BLaER1 treated with 17β-estradiol and CSF1 and Interleukin-3, amounts not matched to agents 10 nM and 100 nM (cell line): ENCODE measurements at regions not wholly inside any gene's neighbourhood (a gene's known extent, or its start where the extent isn't known, plus 50 kb on each side); places are given as distances from the start of the nearest gene placed in this dataset.
A peak's percentile ranks its signal among the peaks of the same experiment; 100 is the strongest.

Experiments
- H3K27ac ChIP-seq, 11 experiments: shearing (Covaris generic); formaldehyde crosslinking; 2 replicates each; pipeline ENCODE4 v1.8.1; 2022
- H3K27me3 ChIP-seq, 11 experiments: shearing (Covaris generic); formaldehyde crosslinking; 2 replicates each; pipeline ENCODE4 v1.8.1; 2022
- H3K36me3 ChIP-seq, 11 experiments: shearing (Covaris generic); formaldehyde crosslinking; 2 replicates each; pipeline ENCODE4 v1.8.1; 2022
- H3K4me1 ChIP-seq, 10 experiments: shearing (Covaris generic); formaldehyde crosslinking; 2 replicates each; pipeline ENCODE4 v1.8.1; 2022
- H3K4me2 ChIP-seq, 11 experiments: shearing (Covaris generic); formaldehyde crosslinking; 2 replicates each; pipeline ENCODE4 v1.8.1; 2022
- H3K4me3 ChIP-seq, 10 experiments: shearing (Covaris generic); formaldehyde crosslinking; 2 replicates each; pipeline ENCODE4 v1.8.1; 2022
- H3K9ac ChIP-seq, 11 experiments: shearing (Covaris generic); formaldehyde crosslinking; 2 replicates each; pipeline ENCODE4 v1.8.1; 2022
- H3K9me3 ChIP-seq, 11 experiments: shearing (Covaris generic); formaldehyde crosslinking; replicated peaks in 1 of 11; 2 replicates each; pipeline ENCODE4 v1.8.1; 2022
- H4K20me1 ChIP-seq, 11 experiments: shearing (Covaris generic); formaldehyde crosslinking; 2 replicates each; pipeline ENCODE4 v1.8.1; 2022
- Cebpa-rat ChIP-seq, 11 experiments: shearing (Covaris generic); IDR thresholded peaks; 2 replicates each; pipeline ENCODE4 v1.8.1; 2022

DNA sequence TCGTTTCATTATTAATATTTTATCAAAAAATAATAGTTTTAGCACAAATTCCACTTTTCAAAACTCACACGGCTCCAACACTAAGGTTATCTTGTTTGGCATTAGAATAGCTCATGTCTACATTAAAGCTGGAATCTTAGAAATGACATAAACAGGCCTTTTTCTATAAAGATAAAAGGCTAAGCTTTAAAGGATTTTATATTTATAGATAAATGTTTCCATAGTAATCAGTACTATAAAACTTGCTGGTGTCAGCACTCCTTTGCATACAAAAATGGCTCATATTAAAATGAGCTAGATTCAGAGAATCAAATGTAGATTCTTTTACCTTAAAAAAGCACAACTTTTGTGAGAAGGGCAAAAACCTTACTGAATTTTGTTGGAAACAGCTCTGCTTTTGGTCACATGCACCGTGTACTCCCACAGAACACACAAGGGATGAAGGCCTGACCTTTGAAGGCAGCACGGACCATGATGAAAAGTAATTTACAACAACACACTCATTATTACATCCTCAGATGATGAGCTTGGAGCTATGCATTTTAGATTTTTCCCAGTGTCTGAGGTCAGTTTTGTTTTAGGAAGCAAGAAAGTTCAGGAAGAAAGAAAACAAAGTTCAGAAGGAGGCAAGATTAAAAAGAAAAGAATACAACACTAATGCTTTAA is 202.8 kb downstream of the BCAT1 start:
- Histone ChIP-seq H3K27ac (no peak overlapping the region), H3K27me3 (no peaks in the 10 kb centered on the region), H3K4me1 (peaks cover 11 to 46% (median 19%) of the 10 kb centered on the region in 10 experiments), H3K4me2 (peak overlapping the region in 1 of 11 experiments; percentile 51; a peak in 1 of 22 replicates), H3K4me3 (no peak overlapping the region), H4K20me1 (no peaks in the 10 kb centered on the region), H3K9ac (no peak overlapping the region), H3K36me3 (no peaks in the 10 kb centered on the region), H3K9me3 (peaks cover 0 to 5% (median 1%) of the 10 kb centered on the region in 11 experiments; a peak in 8 of 22 replicates)
- no peak for TF ChIP-seq Cebpa-rat (IDR thresholded peaks at IDR 0.05)

DNA sequence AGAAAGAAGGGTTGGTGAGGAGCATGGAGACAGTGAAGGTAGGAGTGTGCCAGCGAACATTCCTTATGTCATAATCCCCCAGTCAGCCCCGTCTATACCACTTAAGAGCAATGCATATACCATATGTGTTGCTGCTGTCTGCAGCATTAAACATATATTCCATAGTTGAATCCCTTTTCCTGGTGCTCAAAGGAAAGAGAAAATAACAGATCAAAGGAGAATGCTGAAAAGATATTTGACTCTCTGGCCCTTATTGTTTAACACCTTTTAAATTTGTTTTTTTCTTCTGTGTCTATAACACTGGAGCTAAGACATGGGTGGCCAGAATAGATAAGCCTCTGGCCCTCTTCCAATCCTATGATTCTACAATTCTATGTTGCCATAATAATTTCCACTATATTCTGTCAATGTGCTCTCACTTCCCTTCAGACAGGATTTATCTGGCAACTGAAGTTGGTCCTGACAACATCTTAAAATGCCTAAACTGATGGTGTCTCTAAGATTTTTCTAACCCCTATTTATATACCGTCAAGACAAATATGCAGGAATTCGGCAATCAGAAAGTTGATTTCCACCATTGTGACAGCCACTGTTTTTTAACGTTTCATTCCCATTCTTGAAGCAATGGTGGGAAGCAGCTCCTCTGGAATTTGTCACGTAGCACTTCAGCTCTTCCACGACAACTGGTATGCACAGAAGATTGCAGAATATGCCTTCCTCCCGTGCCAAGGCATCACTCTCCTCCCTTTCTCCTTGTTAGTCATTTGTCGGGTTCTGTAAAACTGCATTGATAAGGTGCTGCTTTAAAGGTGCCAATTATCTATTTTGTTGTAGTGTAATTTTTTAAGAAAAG is 204.7 kb downstream of the BCAT1 start:
- H3K27ac ChIP-seq, result no peak overlapping the region

DNA sequence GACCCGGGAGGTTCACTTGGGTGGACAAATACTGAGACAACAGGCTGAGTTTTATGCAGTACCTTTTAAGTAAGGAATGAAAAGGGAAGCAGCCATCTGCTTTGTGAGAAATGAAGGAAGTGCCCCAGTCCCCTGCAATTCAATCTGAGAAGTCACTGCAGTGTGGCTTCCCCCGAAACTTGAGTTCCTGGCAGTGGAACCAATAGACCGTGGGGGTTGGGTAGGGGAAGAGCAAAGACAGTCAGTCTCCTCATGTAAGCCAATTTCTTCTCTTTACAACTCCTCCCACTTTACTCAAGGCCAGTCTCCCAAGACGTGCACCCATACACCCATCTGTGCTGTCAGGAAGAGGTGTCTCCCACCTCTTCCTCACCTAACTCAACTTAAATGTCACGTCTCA is 206.5 kb downstream of the BCAT1 start:
- peaks cover 20 to 71% (median 31%) of the 10 kb centered on the region in 10 experiments for H3K4me1 ChIP-seq
- peak overlapping the region; percentile 43 to 80 (median 62); a peak in 21 of 22 replicates for H3K4me2 ChIP-seq
- H3K9me3 ChIP-seq, result peaks cover 6 to 23% (median 15%) of the 10 kb centered on the region in 11 experiments; a peak in 19 of 22 replicates
- H4K20me1 ChIP-seq, result no peaks in the 10 kb centered on the region
- no peak for TF ChIP-seq Cebpa-rat (IDR thresholded peaks at IDR 0.05)
- H3K27ac ChIP-seq, result peak overlapping the region in 10 of 11 experiments; percentile 53 to 89 (median 82); a peak in 18 of 22 replicates
- no peaks in the 10 kb centered on the region for H3K27me3 ChIP-seq
- H3K36me3 ChIP-seq, result no peaks in the 10 kb centered on the region
- H3K4me3 ChIP-seq, result no peak overlapping the region; a peak in 1 of 20 replicates
- peak overlapping the region in 9 of 11 experiments; percentile 13 to 75 (median 70); a peak in 15 of 22 replicates for H3K9ac ChIP-seq

More for the DNA sequence above, 204.7 kb downstream of the BCAT1 start:
- H3K4me1 ChIP-seq, result peaks cover 20 to 60% (median 30%) of the 10 kb centered on the region in 10 experiments
- no peak overlapping the region for H3K4me3 ChIP-seq
- H4K20me1 ChIP-seq, result no peaks in the 10 kb centered on the region
- H3K36me3 ChIP-seq, result no peaks in the 10 kb centered on the region
- peak overlapping the region in 2 of 11 experiments; percentile 26 to 80; a peak in 3 of 22 replicates for H3K4me2 ChIP-seq
- H3K9me3 ChIP-seq, result peaks cover 6 to 23% (median 15%) of the 10 kb centered on the region in 11 experiments; a peak in 19 of 22 replicates
- no peak overlapping the region for H3K9ac ChIP-seq
- H3K27me3 ChIP-seq, result no peaks in the 10 kb centered on the region
- no peak for TF ChIP-seq Cebpa-rat (IDR thresholded peaks at IDR 0.05)

DNA sequence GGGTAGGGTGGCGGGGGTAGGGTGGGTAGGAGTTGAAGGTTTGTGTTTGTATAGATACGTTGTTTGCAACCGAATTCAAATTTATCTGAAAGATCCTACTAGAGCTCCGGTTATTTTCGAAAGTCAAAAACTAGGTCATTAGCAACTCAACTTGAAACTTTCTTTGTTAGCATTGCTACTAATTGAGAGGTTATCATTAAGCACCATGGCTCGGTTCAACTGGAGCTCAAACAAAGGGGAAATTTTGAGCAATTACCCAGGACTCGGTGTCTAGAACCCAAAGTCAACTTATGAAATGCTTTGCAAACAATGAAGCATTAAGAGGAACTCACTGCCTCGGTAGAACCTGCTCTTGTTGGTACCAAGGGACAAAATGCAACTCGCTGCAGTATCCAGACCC is 207.7 kb downstream of the BCAT1 start:
- no peaks in the 10 kb centered on the region for H3K27me3 ChIP-seq
- peak overlapping the region in 7 of 11 experiments; percentile 40 to 80 (median 65); a peak in 13 of 22 replicates for H3K4me2 ChIP-seq
- peak overlapping the region in 8 of 11 experiments; percentile 68 to 89 (median 86); a peak in 15 of 22 replicates for H3K27ac ChIP-seq
- H4K20me1 ChIP-seq, result no peaks in the 10 kb centered on the region
- 0 out of 22 replicates have a peak overlapping the region, but pooled peaks of 1 of the 11 experiments have one; percentile 75 for H3K9ac ChIP-seq
- H3K9me3 ChIP-seq, result peaks cover 6 to 27% (median 15%) of the 10 kb centered on the region in 11 experiments; a peak in 19 of 22 replicates
- H3K4me1 ChIP-seq, result peaks cover 25 to 75% (median 33%) of the 10 kb centered on the region in 10 experiments
- TF ChIP-seq Cebpa-rat (IDR thresholded peaks at IDR 0.05), result no peak
- peak overlapping the region in 1 of 10 experiments; percentile 29; a peak in 1 of 20 replicates for H3K4me3 ChIP-seq
- H3K36me3 ChIP-seq, result no peaks in the 10 kb centered on the region

DNA sequence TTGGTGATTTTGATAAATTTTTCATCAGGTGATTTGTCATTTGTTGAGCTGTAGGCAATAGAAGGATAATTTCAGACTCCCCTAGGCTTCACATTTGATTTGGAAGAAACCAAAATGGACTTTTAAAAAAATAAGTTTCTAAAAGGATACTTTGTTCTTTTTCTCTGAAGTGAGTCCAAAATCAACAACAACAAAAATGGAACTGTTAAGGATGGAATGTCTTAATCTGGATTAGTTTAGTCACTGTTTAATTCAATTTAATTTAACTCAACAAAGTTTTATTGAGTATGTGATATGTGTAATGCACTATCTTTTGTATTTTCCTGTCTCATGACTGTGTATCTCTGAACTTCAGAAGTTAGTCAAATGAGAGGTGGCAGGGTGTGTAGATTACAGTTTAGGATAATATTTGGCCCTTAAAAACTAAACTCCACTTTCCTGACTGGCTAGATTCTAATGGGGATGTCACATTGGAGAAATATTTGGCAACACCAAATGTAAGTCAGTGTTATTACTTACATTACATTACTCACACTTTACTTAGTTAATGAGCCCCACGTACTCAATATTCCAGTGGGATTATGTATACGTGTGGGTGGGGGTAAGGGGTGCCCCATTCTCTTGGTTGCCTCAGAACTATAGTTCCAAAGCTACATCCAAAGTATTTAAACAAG is 209.7 kb downstream of the BCAT1 start:
- H3K9me3 ChIP-seq, result peaks cover 6 to 27% (median 15%) of the 10 kb centered on the region in 11 experiments; a peak in 19 of 22 replicates
- H4K20me1 ChIP-seq, result no peaks in the 10 kb centered on the region
- peak overlapping the region in 1 of 11 experiments; percentile 89; a peak in 1 of 22 replicates for H3K27ac ChIP-seq
- H3K36me3 ChIP-seq, result no peaks in the 10 kb centered on the region
- no peak overlapping the region for H3K4me3 ChIP-seq
- TF ChIP-seq Cebpa-rat (IDR thresholded peaks at IDR 0.05), result no peak
- no peak overlapping the region for H3K9ac ChIP-seq
- peaks cover 25 to 66% (median 33%) of the 10 kb centered on the region in 10 experiments for H3K4me1 ChIP-seq
- no peaks in the 10 kb centered on the region for H3K27me3 ChIP-seq
- no peak overlapping the region for H3K4me2 ChIP-seq

DNA sequence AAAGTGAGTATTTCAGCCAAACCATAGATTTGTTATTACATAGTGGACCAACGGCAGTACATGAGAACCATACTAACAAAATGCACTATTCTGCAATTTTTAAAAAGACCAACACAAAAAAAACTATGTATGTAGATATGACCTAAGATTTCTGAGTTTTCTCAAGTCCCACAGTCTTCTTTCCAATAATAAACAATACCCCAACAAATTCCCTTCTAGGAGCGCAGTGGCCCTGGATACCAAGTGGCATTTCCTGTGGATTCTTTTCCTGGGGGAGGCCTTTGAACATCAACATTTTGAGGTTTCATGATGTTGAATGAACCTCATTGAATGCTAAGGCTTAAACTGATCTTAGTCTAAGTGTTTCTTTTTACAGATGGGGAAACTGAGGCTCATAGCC is 210.5 kb downstream of the BCAT1 start:
- Histone ChIP-seq H3K27me3 (no peaks in the 10 kb centered on the region), H4K20me1 (no peaks in the 10 kb centered on the region), H3K27ac (no peak overlapping the region), H3K9me3 (peaks cover 6 to 27% (median 15%) of the 10 kb centered on the region in 11 experiments; a peak in 19 of 22 replicates), H3K4me3 (no peak overlapping the region), H3K9ac (no peak overlapping the region), H3K4me1 (peaks cover 25 to 58% (median 33%) of the 10 kb centered on the region in 10 experiments), H3K36me3 (no peaks in the 10 kb centered on the region), H3K4me2 (no peak overlapping the region; a peak in 1 of 22 replicates)
- TF ChIP-seq Cebpa-rat (IDR thresholded peaks at IDR 0.05), result no peak

DNA sequence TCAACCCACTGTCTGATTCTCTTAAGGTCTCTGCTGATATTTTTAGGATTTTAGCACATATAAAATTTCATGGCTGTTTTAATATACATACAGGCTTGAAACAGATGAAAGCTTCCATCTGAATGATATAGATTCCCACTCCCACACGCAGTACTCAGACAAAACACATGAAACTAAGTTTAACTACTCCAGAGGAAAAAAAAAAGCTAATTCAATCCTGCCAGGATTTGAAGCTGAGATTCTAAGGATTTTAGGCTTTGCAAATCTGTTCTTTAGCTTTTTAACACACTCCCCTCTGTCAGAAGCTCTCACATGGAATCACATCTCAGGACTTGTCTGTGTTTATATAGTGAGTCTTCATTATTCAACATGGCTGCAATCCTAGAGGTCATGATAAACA is 217.3 kb downstream of the BCAT1 start:
- Histone ChIP-seq H4K20me1 (no peaks in the 10 kb centered on the region), H3K27ac (no peak overlapping the region), H3K9ac (no peak overlapping the region), H3K4me2 (no peak overlapping the region), H3K4me1 (peaks cover 12 to 45% (median 15%) of the 10 kb centered on the region in 10 experiments), H3K36me3 (no peaks in the 10 kb centered on the region), H3K9me3 (no peaks in the 10 kb centered on the region), H3K27me3 (no peaks in the 10 kb centered on the region), H3K4me3 (no peak overlapping the region)
- TF ChIP-seq Cebpa-rat (IDR thresholded peaks at IDR 0.05), result no peak

DNA sequence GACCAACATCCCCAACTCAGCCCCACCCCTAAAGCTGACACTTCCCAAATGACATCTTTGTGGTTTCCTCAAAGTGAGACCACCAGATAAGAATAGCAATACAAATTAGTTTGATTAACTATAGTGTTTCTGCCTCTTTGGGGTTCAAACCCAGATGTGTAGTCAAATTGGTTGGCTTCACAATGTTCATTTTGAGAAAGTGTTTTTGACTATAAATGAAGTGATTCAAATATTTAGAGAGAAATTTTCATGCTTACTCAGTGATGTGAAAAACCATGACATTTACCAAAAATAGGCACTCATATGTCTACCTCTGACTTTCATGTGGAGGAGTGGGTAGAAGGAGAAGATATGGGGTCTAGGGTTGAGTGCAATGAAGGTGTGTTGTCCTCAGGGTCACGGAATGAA is 218.4 kb downstream of the BCAT1 start:
- H3K4me1 ChIP-seq, result peaks cover 12 to 56% (median 15%) of the 10 kb centered on the region in 10 experiments
- no peak overlapping the region for H3K27ac ChIP-seq
- H3K9ac ChIP-seq, result no peak overlapping the region
- H3K4me2 ChIP-seq, result peak overlapping the region; percentile 32 to 62 (median 53)
- H3K36me3 ChIP-seq, result no peaks in the 10 kb centered on the region
- TF ChIP-seq Cebpa-rat (IDR thresholded peaks at IDR 0.05), result no peak
- no peaks in the 10 kb centered on the region for H4K20me1 ChIP-seq
- H3K27me3 ChIP-seq, result no peaks in the 10 kb centered on the region
- H3K9me3 ChIP-seq, result peaks cover 0 to 5% (median 0%) of the 10 kb centered on the region in 11 experiments; a peak in 3 of 22 replicates
- no peak overlapping the region for H3K4me3 ChIP-seq
